ENCODE measurements at regions not wholly inside any gene's neighbourhood (a gene's known extent, or its start where the extent isn't known, plus 50 kb on each side); places are given as distances from the start of the nearest gene placed in this dataset.

- TF ChIP-seq, protein P1, sequence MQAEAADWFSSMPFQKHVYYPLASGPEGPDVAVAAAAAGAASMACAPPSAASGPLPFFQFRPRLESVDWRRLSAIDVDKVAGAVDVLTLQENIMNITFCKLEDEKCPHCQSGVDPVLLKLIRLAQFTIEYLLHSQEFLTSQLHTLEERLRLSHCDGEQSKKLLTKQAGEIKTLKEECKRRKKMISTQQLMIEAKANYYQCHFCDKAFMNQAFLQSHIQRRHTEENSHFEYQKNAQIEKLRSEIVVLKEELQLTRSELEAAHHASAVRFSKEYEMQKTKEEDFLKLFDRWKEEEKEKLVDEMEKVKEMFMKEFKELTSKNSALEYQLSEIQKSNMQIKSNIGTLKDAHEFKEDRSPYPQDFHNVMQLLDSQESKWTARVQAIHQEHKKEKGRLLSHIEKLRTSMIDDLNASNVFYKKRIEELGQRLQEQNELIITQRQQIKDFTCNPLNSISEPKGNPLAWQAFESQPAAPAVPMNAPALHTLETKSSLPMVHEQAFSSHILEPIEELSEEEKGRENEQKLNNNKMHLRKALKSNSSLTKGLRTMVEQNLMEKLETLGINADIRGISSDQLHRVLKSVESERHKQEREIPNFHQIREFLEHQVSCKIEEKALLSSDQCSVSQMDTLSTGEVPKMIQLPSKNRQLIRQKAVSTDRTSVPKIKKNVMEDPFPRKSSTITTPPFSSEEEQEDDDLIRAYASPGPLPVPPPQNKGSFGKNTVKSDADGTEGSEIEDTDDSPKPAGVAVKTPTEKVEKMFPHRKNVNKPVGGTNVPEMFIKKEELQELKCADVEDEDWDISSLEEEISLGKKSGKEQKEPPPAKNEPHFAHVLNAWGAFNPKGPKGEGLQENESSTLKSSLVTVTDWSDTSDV (CRISPR knock-in tag; IDR thresholded peaks at IDR 0.05): no peak
- TF ChIP-seq GMEB1 (CRISPR knock-in tag; IDR thresholded peaks at IDR 0.05; ENCODE audit: borderline replicate concordance) (no peak), ZNF615 (CRISPR knock-in tag; IDR thresholded peaks at IDR 0.05; ENCODE audit: borderline replicate concordance) (0 out of 2 replicates have a peak, but pooled peaks have one; percentile 42), NR1H2 (CRISPR knock-in tag; IDR thresholded peaks at IDR 0.05; ENCODE audit: borderline replicate concordance, low read depth) (no peak), SRSF1 (optimal IDR thresholded peaks at IDR 0.05; ENCODE audit: low read depth, low read length) (no peak), EZH2 (conservative IDR thresholded peaks at IDR 0.05; ENCODE audit: low read depth, low read length) (no peak), CC2D1A (CRISPR knock-in tag; IDR thresholded peaks at IDR 0.05) (no peak), ZNF891 (CRISPR knock-in tag; IDR thresholded peaks at IDR 0.05) (no peak), MYNN (CRISPR knock-in tag; IDR thresholded peaks at IDR 0.05; ENCODE audit: low read depth) (no peak), TCF7 (IDR thresholded peaks at IDR 0.05; ENCODE audit: low read depth) (peak; percentile 52), YY1 (IDR thresholded peaks at IDR 0.05; ENCODE audit: insufficient read depth, insufficient replicate concordance, low read depth, low read length) (no peak), SMAD3 (CRISPR knock-in tag; IDR thresholded peaks at IDR 0.05) (peak; percentile 28; the same call in 1 of the 2 replicates), UBTF (CRISPR knock-in tag; IDR thresholded peaks at IDR 0.05) (no peak)
- TF ChIP-seq, protein P2, sequence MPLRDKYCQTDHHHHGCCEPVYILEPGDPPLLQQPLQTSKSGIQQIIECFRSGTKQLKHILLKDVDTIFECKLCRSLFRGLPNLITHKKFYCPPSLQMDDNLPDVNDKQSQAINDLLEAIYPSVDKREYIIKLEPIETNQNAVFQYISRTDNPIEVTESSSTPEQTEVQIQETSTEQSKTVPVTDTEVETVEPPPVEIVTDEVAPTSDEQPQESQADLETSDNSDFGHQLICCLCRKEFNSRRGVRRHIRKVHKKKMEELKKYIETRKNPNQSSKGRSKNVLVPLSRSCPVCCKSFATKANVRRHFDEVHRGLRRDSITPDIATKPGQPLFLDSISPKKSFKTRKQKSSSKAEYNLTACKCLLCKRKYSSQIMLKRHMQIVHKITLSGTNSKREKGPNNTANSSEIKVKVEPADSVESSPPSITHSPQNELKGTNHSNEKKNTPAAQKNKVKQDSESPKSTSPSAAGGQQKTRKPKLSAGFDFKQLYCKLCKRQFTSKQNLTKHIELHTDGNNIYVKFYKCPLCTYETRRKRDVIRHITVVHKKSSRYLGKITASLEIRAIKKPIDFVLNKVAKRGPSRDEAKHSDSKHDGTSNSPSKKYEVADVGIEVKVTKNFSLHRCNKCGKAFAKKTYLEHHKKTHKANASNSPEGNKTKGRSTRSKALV (CRISPR knock-in tag; IDR thresholded peaks at IDR 0.05): no peak
- TF ChIP-seq, protein P3, sequence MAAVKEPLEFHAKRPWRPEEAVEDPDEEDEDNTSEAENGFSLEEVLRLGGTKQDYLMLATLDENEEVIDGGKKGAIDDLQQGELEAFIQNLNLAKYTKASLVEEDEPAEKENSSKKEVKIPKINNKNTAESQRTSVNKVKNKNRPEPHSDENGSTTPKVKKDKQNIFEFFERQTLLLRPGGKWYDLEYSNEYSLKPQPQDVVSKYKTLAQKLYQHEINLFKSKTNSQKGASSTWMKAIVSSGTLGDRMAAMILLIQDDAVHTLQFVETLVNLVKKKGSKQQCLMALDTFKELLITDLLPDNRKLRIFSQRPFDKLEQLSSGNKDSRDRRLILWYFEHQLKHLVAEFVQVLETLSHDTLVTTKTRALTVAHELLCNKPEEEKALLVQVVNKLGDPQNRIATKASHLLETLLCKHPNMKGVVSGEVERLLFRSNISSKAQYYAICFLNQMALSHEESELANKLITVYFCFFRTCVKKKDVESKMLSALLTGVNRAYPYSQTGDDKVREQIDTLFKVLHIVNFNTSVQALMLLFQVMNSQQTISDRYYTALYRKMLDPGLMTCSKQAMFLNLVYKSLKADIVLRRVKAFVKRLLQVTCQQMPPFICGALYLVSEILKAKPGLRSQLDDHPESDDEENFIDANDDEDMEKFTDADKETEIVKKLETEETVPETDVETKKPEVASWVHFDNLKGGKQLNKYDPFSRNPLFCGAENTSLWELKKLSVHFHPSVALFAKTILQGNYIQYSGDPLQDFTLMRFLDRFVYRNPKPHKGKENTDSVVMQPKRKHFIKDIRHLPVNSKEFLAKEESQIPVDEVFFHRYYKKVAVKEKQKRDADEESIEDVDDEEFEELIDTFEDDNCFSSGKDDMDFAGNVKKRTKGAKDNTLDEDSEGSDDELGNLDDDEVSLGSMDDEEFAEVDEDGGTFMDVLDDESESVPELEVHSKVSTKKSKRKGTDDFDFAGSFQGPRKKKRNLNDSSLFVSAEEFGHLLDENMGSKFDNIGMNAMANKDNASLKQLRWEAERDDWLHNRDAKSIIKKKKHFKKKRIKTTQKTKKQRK (IDR thresholded peaks at IDR 0.05; ENCODE audit: low read length): no peak
Measured at GRCh38 chr9:14967450-14968321, 57.5 kb upstream of the FREM1 start (continued).

Measured in HepG2 (cell line).